ENCODE measurements at regions not wholly inside any gene's neighbourhood (a gene's known extent, or its start where the extent isn't known, plus 50 kb on each side); places are given as distances from the start of the nearest gene placed in this dataset.
A peak's percentile ranks its signal among the peaks of the same experiment; 100 is the strongest.
"Not testable (repeated sequence)": the region's sequence is repeated elsewhere in the genome, so short reads cannot be mapped to it uniquely, and the experiment has no call there.

GRCh38 chr4:169885893-169886292, 128.1 kb upstream of the HPF1 start:
- DNase-seq: no peak

- DNase-seq: no peak
These were observed 124.0 kb upstream of the HPF1 start for GRCh38 chr4:169881769-169882168.

- no peak for DNase-seq
These were observed 112.8 kb upstream of the HPF1 start for GRCh38 chr4:169870507-169870906.

GRCh38 chr4:169869490-169869889, 111.7 kb upstream of the HPF1 start:
- no peak for DNase-seq

GRCh38 chr4:169861593-169861992, 103.8 kb upstream of the HPF1 start:
- DNase-seq: no peak

GRCh38 chr4:169859366-169860216, 101.8 kb upstream of the HPF1 start:
- DNase-seq: no peak

GRCh38 chr4:169854090-169854489, 96.3 kb upstream of the HPF1 start:
- DNase-seq: no peak

- DNase-seq: no peak
These were observed 94.7 kb upstream of the HPF1 start for GRCh38 chr4:169852481-169852880.

GRCh38 chr4:169851750-169852149, 94.0 kb upstream of the HPF1 start:
- no peak for DNase-seq

GRCh38 chr4:169849456-169849855, 91.7 kb upstream of the HPF1 start:
- no peak for DNase-seq

GRCh38 chr4:169848018-169848417, 90.3 kb upstream of the HPF1 start:
- DNase-seq: no peak

- no peak for DNase-seq
These were observed 89.4 kb upstream of the HPF1 start for GRCh38 chr4:169847171-169847570.

- DNase-seq: no peak
These were observed 88.7 kb upstream of the HPF1 start for GRCh38 chr4:169846396-169846795.

- no peak for DNase-seq
These were observed 84.0 kb upstream of the HPF1 start for GRCh38 chr4:169841776-169842175.

GRCh38 chr4:169840554-169840953, 82.8 kb upstream of the HPF1 start:
- no peak for DNase-seq

GRCh38 chr4:169828329-169828728, 70.6 kb upstream of the HPF1 start:
- not testable (repeated sequence) for DNase-seq

- DNase-seq: no peak
These were observed 69.0 kb upstream of the HPF1 start for GRCh38 chr4:169826634-169827187.

- no peak for DNase-seq
These were observed 65.9 kb upstream of the HPF1 start for GRCh38 chr4:169823685-169824084.

- DNase-seq: no peak
These were observed 63.7 kb upstream of the HPF1 start for GRCh38 chr4:169821402-169821801.

- DNase-seq: no peak
These were observed 60.4 kb upstream of the HPF1 start for GRCh38 chr4:169818063-169818679.

GRCh38 chr4:169815606-169816005, 57.9 kb upstream of the HPF1 start:
- no peak for DNase-seq

- no peak for DNase-seq
These were observed 53.7 kb upstream of the HPF1 start for GRCh38 chr4:169811476-169811875.

- peak; percentile 4 to 64 for DNase-seq
These were observed 52.9 kb upstream of the HPF1 start for GRCh38 chr4:169810325-169811323.
